ENCODE measurements at regions not wholly inside any gene's neighbourhood (a gene's known extent, or its start where the extent isn't known, plus 50 kb on each side); places are given as distances from the start of the nearest gene placed in this dataset.

- H2AFZ ChIP-seq = no peak overlapping the region
- H3K27ac Mint-ChIP-seq = peak overlapping the region; percentile 6; the same call in 1 of the 2 replicates
- peak overlapping the region; percentile 66 for H3K4me2 ChIP-seq
- no peaks in the 10 kb centered on the region for H4K20me1 ChIP-seq (replicated peaks; ENCODE audit: insufficient read depth)
- ATAC-seq = peak; percentile 79
- DNase-seq (ENCODE audit: low spot score) = peak; percentile 26
- no peaks in the 10 kb centered on the region for H3K36me3 Mint-ChIP-seq (ENCODE audit: low read depth)
- peaks cover 38% of the 10 kb centered on the region for H3K4me1 ChIP-seq (ENCODE audit: insufficient read depth)
- no peak overlapping the region for H3K4me3 ChIP-seq
- no peaks in the 10 kb centered on the region for H3K36me3 ChIP-seq (ENCODE audit: insufficient read depth)
- no peaks in the 10 kb centered on the region for H3K27me3 ChIP-seq (ENCODE audit: insufficient read depth)
- no peaks in the 10 kb centered on the region for H3F3A ChIP-seq (replicated peaks; ENCODE audit: low read depth)
- H3K9me2 ChIP-seq (ENCODE audit: insufficient read depth) = no peaks in the 10 kb centered on the region
- H3K9me3 Mint-ChIP-seq = no peaks in the 10 kb centered on the region
- TF ChIP-seq ZNF462 (CRISPR knock-in tag; IDR thresholded peaks at IDR 0.05) (0 out of 2 replicates have a peak, but pooled peaks have one; percentile 3), POLR2AphosphoS5 (IDR thresholded peaks at IDR 0.05; ENCODE audit: low read depth) (no peak), STAT1 (IDR thresholded peaks at IDR 0.05; ENCODE audit: unreplicated experiment) (no peak), CREB1 (CRISPR knock-in tag; IDR thresholded peaks at IDR 0.05; ENCODE audit: low read depth) (no peak)
- no peak overlapping the region for H3K4me3 Mint-ChIP-seq
- H3K4me1 Mint-ChIP-seq = peaks cover 33% of the 10 kb centered on the region
- H3K79me2 ChIP-seq (replicated peaks; ENCODE audit: insufficient read depth) = no peaks in the 10 kb centered on the region
- H3K27me3 Mint-ChIP-seq (ENCODE audit: insufficient read depth, low read depth, poor library complexity) = peaks cover 1% of the 10 kb centered on the region
- no peak overlapping the region for H3K27ac ChIP-seq (ENCODE audit: low read depth)
Observed at GRCh38 chr5:118196229-118196628, 792.1 kb downstream of the DTWD2 start.

- Mint-ChIP-seq H3K27ac (no peak overlapping the region), H3K27me3 (ENCODE audit: insufficient read depth, low read depth, poor library complexity) (peaks cover 1% of the 10 kb centered on the region), H3K9me3 (no peaks in the 10 kb centered on the region), H3K4me1 (peaks cover 33% of the 10 kb centered on the region), H3K36me3 (ENCODE audit: low read depth) (no peaks in the 10 kb centered on the region), H3K4me3 (no peak overlapping the region)
- no peaks in the 10 kb centered on the region for H3K27me3 ChIP-seq (ENCODE audit: insufficient read depth)
- no peaks in the 10 kb centered on the region for H3K9me2 ChIP-seq (ENCODE audit: insufficient read depth)
- ATAC-seq (no peak), DNase-seq (ENCODE audit: low spot score) (no peak)
- no peak overlapping the region for H3K4me2 ChIP-seq
- no peaks in the 10 kb centered on the region for H4K20me1 ChIP-seq (replicated peaks; ENCODE audit: insufficient read depth)
- H3K4me1 ChIP-seq (ENCODE audit: insufficient read depth) = peaks cover 34% of the 10 kb centered on the region
- no peaks in the 10 kb centered on the region for H3F3A ChIP-seq (replicated peaks; ENCODE audit: low read depth)
- no peaks in the 10 kb centered on the region for H3K79me2 ChIP-seq (replicated peaks; ENCODE audit: insufficient read depth)
- H3K27ac ChIP-seq (ENCODE audit: low read depth) = no peak overlapping the region
- no peaks in the 10 kb centered on the region for H3K36me3 ChIP-seq (ENCODE audit: insufficient read depth)
- H2AFZ ChIP-seq = peak overlapping the region; percentile 48; the same call in 1 of the 2 replicates
- no peak overlapping the region for H3K4me3 ChIP-seq
- TF ChIP-seq POLR2AphosphoS5 (IDR thresholded peaks at IDR 0.05; ENCODE audit: low read depth) (no peak), ZNF462 (CRISPR knock-in tag; IDR thresholded peaks at IDR 0.05) (no peak), ZNF114 (CRISPR knock-in tag; IDR thresholded peaks at IDR 0.05) (no peak), STAT1 (IDR thresholded peaks at IDR 0.05; ENCODE audit: unreplicated experiment) (no peak), NANOG (IDR thresholded peaks at IDR 0.05; ENCODE audit: borderline replicate concordance) (no peak), CREB1 (CRISPR knock-in tag; IDR thresholded peaks at IDR 0.05; ENCODE audit: low read depth) (no peak)
Observed at GRCh38 chr5:118195211-118195610, 793.1 kb downstream of the DTWD2 start.

Data from GM23338 (cell line).